Lung (tissue), 11 donors: ENCODE measurements at regions not wholly inside any gene's neighbourhood (a gene's known extent, or its start where the extent isn't known, plus 50 kb on each side); places are given as distances from the start of the nearest gene placed in this dataset.

Source experiments
- ATAC-seq: fragments of 200-7000 bp; cut with Tn5 transposase; one replicate; pipeline ENCODE4 v1.9.1; 2020; ENCODE audit warnings: moderate number of reproducible peaks; ENCODE audit not compliant: insufficient read depth, low FRiP score
- DNase-seq, 3 donors: peaks; one replicate each; pipeline ENCODE4 v3.0.0-alpha.2; 2013 to 2017
- H3K27ac ChIP-seq, 2 donors: one replicate each; pipeline ENCODE4 v1.5.1; 2013; ENCODE audit warnings: mild to moderate bottlenecking in 2 of 2, moderate library complexity in 2 of 2, control low read depth in 1 of 2, inconsistent platforms in 1 of 2, low read depth in 1 of 2, low read length in 1 of 2
- H3K27me3 ChIP-seq, 3 donors: one replicate each; pipeline ENCODE4 v1.5.1; 2013; ENCODE audit warnings: low read length in 2 of 3; ENCODE audit not compliant: control insufficient read depth in 3 of 3, insufficient read depth in 3 of 3
- H3K36me3 ChIP-seq, 4 donors: one replicate each; pipeline ENCODE4 v1.5.1; 2013; ENCODE audit warnings: low read length in 4 of 4, mild to moderate bottlenecking in 1 of 4, moderate library complexity in 1 of 4; ENCODE audit not compliant: control insufficient read depth in 4 of 4, insufficient read depth in 4 of 4
- H3K4me1 ChIP-seq, 5 donors: one replicate each; pipeline ENCODE4 v1.5.1; 2013; ENCODE audit warnings: low read length in 5 of 5, mild to moderate bottlenecking in 2 of 5, moderate library complexity in 1 of 5; ENCODE audit not compliant: control insufficient read depth in 5 of 5, insufficient read depth in 5 of 5
- H3K4me3 ChIP-seq: one replicate; pipeline ENCODE4 v1.5.1; 2013; ENCODE audit warnings: mild to moderate bottlenecking, control low read depth, moderate library complexity
- H3K9ac ChIP-seq, 2 donors: one replicate each; pipeline ENCODE4 v1.5.1; 2013; ENCODE audit warnings: low read length in 2 of 2, control low read depth in 1 of 2; ENCODE audit not compliant: insufficient read depth in 1 of 2
- H3K9me3 ChIP-seq, 4 donors: one replicate each; pipeline ENCODE4 v1.5.1; 2013; ENCODE audit warnings: low read length in 3 of 4, mild to moderate bottlenecking in 1 of 4, moderate library complexity in 1 of 4; ENCODE audit not compliant: control insufficient read depth in 4 of 4, insufficient read depth in 3 of 4
- CTCF ChIP-seq: IDR thresholded peaks from 2 replicates; pipeline ENCODE4 v1.5.1; 2012; ENCODE audit warnings: mild to moderate bottlenecking; ENCODE audit errors: control extremely low read depth, extremely low read depth
- WGBS, 2 donors: extraction: QIAGEN DNeasy Blood & Tissue Kit; methylation state at CpG; one replicate each; pipeline ENCODE4 v1.1.7; 2013; 5-methylcytosine and 5-hydroxymethylcytosine counted together
- donor health status: control.
- donor health status: control.
- donor health status: Bipolar disorder and iron deficiency.
- donor health status: healthy.
- donor health status: DM: yes; HTN: yes; CAD: no.

- Histone ChIP-seq H3K4me1 (peaks cover 0 to 21% (median 5%) of the 10 kb centered on the region in 5 donors), H3K9ac (no peak overlapping the region), H3K4me3 (no peak overlapping the region), H3K36me3 (no peaks in the 10 kb centered on the region), H3K9me3 (peaks cover 0 to 3% (median 0%) of the 10 kb centered on the region in 4 donors), H3K27ac (no peak overlapping the region), H3K27me3 (no peaks in the 10 kb centered on the region)
- TF ChIP-seq CTCF, result no peak
- WGBS, 2 donors, result 72 to 78% methylated on average over 16 of the region's 16 CpGs
- ATAC-seq (no peak), DNase-seq (peak; percentile 68 to 72 (median 69))
Measured at GRCh38 chr5:168162464-168162863, 129.0 kb upstream of the WWC1 start.

- DNase-seq, result peak; percentile 32 to 67 (median 40)
- no peak for TF ChIP-seq CTCF
- no peak overlapping the region for H3K4me3 ChIP-seq
- ATAC-seq, result no peak
- H3K4me1 ChIP-seq, result peaks cover 0 to 21% (median 5%) of the 10 kb centered on the region in 5 donors
- H3K9ac ChIP-seq, result no peak overlapping the region
- peaks cover 0 to 3% (median 0%) of the 10 kb centered on the region in 4 donors for H3K9me3 ChIP-seq
- no peaks in the 10 kb centered on the region for H3K27me3 ChIP-seq
- WGBS, 2 donors, result 80 to 90% methylated on average over 3 of the region's 3 CpGs
- no peaks in the 10 kb centered on the region for H3K36me3 ChIP-seq
- no peak overlapping the region for H3K27ac ChIP-seq
Measured at GRCh38 chr5:168163966-168164365, 127.5 kb upstream of the WWC1 start.

DNA sequence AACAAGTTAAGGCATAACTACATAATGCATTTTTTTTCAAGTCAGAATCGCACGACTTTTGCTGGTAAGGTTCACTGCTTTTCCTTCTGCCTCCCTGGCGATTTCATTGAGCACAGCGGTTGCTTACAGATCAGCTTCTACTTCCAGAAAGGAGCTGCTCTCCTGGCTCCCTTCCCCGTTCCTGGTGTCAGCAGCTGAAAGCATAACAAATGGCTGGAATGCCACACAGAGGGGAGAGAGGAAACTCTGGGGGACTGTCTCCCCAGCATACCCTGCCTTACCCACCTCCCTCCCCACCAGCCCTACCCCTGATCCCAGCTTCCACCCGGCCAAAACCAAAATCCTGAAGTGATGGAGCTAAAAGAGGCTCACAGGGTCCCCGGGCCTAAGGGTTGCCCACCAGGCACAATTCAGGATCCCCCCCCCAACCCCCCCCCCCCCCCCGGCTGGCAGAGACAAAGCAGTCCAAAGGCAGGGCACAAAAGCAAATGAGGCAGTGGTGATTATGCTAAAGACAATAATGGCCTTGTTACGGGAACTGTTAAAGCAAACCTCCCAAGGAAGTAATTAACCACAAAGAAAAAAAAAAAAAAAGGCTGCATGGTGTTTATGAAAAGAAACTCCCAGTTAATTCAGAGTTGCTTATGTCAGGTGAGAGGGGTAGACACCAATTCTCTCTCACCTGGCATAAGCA, 126.1 kb upstream of the WWC1 start:
- H3K27ac ChIP-seq, result peak overlapping the region in 1 of 2 donors; percentile 11
- ATAC-seq (no peak), DNase-seq (peak in 2 of 3 donors; percentile 25 to 40)
- peaks cover 0 to 21% (median 5%) of the 10 kb centered on the region in 5 donors for H3K4me1 ChIP-seq
- H3K4me3 ChIP-seq, result no peak overlapping the region
- no peak for TF ChIP-seq CTCF
- no peak overlapping the region for H3K9ac ChIP-seq
- H3K27me3 ChIP-seq, result no peaks in the 10 kb centered on the region
- peaks cover 0 to 3% (median 0%) of the 10 kb centered on the region in 4 donors for H3K9me3 ChIP-seq
- no peaks in the 10 kb centered on the region for H3K36me3 ChIP-seq
- 21 to 36% methylated on average over 9 of the region's 9 CpGs for WGBS, 2 donors

DNA sequence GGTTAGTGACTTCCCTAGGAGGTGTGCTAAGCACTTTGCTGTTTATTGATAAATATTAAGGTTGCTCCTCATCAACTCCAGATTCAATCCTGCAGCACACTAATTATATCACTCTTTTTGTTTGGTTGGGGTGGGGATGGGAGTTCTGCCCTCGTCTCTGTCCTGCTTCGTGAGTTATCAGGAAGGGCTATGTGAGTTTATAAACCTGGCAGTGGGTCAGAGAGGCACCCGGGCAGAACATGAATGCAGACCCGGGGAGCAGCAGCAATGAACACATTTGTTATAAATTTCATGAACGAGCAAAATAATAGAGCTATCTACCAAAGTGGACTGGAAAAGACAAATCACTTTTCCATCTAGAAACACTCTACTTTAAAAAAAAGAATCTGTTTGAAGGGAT, 125.5 kb upstream of the WWC1 start:
- Histone ChIP-seq H3K36me3 (no peaks in the 10 kb centered on the region), H3K9me3 (peaks cover 0 to 3% (median 0%) of the 10 kb centered on the region in 4 donors), H3K9ac (no peak overlapping the region), H3K27me3 (no peaks in the 10 kb centered on the region), H3K4me1 (peaks cover 0 to 21% (median 5%) of the 10 kb centered on the region in 5 donors), H3K4me3 (no peak overlapping the region), H3K27ac (no peak overlapping the region)
- WGBS, 2 donors, result 40 to 55% methylated on average over 5 of the region's 5 CpGs
- DNase-seq (no peak), ATAC-seq (no peak)
- TF ChIP-seq CTCF, result no peak
